Fibroblast of lung (primary cell): ENCODE measurements at regions not wholly inside any gene's neighbourhood (a gene's known extent, or its start where the extent isn't known, plus 50 kb on each side); places are given as distances from the start of the nearest gene placed in this dataset.

Experiments
- EZH2 ChIP-seq: IDR thresholded peaks from 2 replicates; pipeline ENCODE4 v1.5.1; 2012; ENCODE audit warnings: low read length, control low read depth, mild to moderate bottlenecking; ENCODE audit errors: missing control alignments
- TF ChIP-seq, protein P1 (sequence below), 2 donors: IDR thresholded peaks in 1 of 2; conservative IDR thresholded peaks in 1 of 2; 1 replicate in 1 of 2; 2 replicates in 1 of 2; pipeline ENCODE4 v1.5.1; 2011 to 2012; ENCODE audit warnings: low read length in 2 of 2, control low read depth in 1 of 2, inconsistent platforms in 1 of 2, low read depth in 1 of 2, mild to moderate bottlenecking in 1 of 2

DNA sequence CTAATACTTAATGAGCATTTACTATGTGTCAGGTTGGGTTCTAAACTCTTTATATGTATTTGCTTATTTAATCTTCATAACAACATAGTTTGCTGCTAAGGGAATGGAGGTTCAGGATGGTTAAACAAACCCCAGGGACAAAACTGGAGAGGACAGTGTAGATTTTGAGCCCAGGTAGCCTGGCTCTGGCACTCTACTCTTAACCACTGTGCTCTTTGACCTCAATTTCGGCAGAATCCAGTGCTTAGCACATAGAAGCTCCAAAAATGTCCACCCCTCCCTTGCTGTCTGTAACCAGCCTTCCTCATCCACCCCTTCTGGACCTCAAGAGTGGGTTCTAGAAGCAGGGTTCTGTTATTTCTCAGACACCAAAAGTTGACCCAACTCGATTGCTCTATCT, 88.0 kb upstream of the SYT13 start:
- TF ChIP-seq, protein P1, sequence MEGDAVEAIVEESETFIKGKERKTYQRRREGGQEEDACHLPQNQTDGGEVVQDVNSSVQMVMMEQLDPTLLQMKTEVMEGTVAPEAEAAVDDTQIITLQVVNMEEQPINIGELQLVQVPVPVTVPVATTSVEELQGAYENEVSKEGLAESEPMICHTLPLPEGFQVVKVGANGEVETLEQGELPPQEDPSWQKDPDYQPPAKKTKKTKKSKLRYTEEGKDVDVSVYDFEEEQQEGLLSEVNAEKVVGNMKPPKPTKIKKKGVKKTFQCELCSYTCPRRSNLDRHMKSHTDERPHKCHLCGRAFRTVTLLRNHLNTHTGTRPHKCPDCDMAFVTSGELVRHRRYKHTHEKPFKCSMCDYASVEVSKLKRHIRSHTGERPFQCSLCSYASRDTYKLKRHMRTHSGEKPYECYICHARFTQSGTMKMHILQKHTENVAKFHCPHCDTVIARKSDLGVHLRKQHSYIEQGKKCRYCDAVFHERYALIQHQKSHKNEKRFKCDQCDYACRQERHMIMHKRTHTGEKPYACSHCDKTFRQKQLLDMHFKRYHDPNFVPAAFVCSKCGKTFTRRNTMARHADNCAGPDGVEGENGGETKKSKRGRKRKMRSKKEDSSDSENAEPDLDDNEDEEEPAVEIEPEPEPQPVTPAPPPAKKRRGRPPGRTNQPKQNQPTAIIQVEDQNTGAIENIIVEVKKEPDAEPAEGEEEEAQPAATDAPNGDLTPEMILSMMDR (conservative IDR thresholded peaks at IDR 0.05 in 1 of 2, IDR thresholded peaks at IDR 0.05 in 1 of 2; ENCODE audit: low read depth in 1 of 2, low read length in 2 of 2), result no peak
- no peak for TF ChIP-seq EZH2
